HCT116 (cell line): ENCODE measurements at regions not wholly inside any gene's neighbourhood (a gene's known extent, or its start where the extent isn't known, plus 50 kb on each side); places are given as distances from the start of the nearest gene placed in this dataset.

Experiments
- CEBPB ChIP-seq: IDR thresholded peaks from 2 replicates; pipeline ENCODE4 v1.6.1; 2012; ENCODE audit warnings: low read depth
- CTCF ChIP-seq, 3 experiments: fragments of 200-600 bp in 1 of 3; sonication (generic) in 1 of 3; IDR thresholded peaks in 2 of 3; conservative IDR thresholded peaks in 1 of 3; 2 replicates each; pipeline ENCODE4 v1.5.1; 2012 to 2017; ENCODE audit warnings: low read depth in 2 of 3, low read length in 2 of 3, antibody characterized with exemption in 1 of 3, borderline replicate concordance in 1 of 3, control low read depth in 1 of 3, mild to moderate bottlenecking in 1 of 3, mixed read lengths in 1 of 3, mixed run types in 1 of 3, moderate library complexity in 1 of 3; ENCODE audit not compliant: insufficient read depth in 1 of 3
- POLR2A ChIP-seq: IDR thresholded peaks from 2 replicates; pipeline ENCODE4 v1.7.0; 2011; ENCODE audit warnings: borderline replicate concordance; ENCODE audit not compliant: insufficient read depth, insufficient read length; ENCODE audit errors: extremely low read depth
- TCF7L2 ChIP-seq: IDR thresholded peaks from 2 replicates; pipeline ENCODE4 v1.7.0; 2011; ENCODE audit warnings: borderline replicate concordance, inconsistent platforms; ENCODE audit not compliant: insufficient read depth, insufficient read length; ENCODE audit errors: extremely low read depth
- ZNF274 ChIP-seq: fragments of 200-500 bp; sonication (Bioruptor generic); IDR thresholded peaks from 2 replicates; pipeline ENCODE4 v1.6.1; 2014; ENCODE audit warnings: mild to moderate bottlenecking, low read depth, low read length, inconsistent platforms

DNA sequence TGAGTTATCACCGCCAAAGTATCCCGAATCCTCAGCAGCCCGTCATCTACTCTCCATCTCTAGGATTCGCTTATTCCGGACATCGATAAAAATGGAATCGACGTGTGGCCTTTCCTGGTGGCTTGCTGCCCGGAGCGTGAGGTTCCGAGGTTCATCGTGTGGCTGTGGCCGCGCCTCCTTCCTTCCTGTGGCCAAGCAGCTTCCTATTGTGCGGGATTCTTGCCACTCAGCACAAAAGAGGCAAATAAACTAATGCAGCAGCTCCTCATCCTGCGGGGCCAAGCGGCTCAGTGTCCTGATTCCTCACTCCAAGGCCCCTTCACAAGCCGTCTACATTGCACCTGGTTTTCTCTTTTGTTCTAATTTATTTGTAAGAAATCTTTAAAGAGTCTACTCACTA lies 800.9 kb downstream of the CDH9 start:
- TF ChIP-seq POLR2A (no peak), CEBPB (no peak), CTCF (IDR thresholded peaks at IDR 0.05 in 2 of 3, conservative IDR thresholded peaks at IDR 0.05 in 1 of 3; ENCODE audit: borderline replicate concordance in 1 of 3, insufficient read depth in 1 of 3, low read depth in 2 of 3, low read length in 2 of 3) (no peak), TCF7L2 (no peak), ZNF274 (no peak)
